HepG2 (cell line): ENCODE measurements at regions not wholly inside any gene's neighbourhood (a gene's known extent, or its start where the extent isn't known, plus 50 kb on each side); places are given as distances from the start of the nearest gene placed in this dataset.

ENCODE experiments used
- CHD4 ChIP-seq: fragments of 200-600 bp; sonication (generic); IDR thresholded peaks from 2 replicates; pipeline ENCODE4 v1.7.0; 2017; ENCODE audit warnings: mild to moderate bottlenecking, low read length, borderline replicate concordance
- CTCF ChIP-seq: sonication (generic); formaldehyde crosslinking; IDR thresholded peaks from 2 replicates; pipeline ENCODE4 v1.5.0; 2020; ENCODE audit warnings: mild to moderate bottlenecking, missing genetic modification reagents, moderate library complexity
- KLF16 ChIP-seq, 2 experiments: sonication (generic) in 1 of 2; formaldehyde crosslinking in 1 of 2; IDR thresholded peaks; 2 replicates each; pipeline versions ENCODE4 v1.6.1 to v1.8.0; 2016 to 2023; ENCODE audit warnings: missing genetic modification reagents in 2 of 2, missing compliant biosample characterization in 1 of 2
- MYC ChIP-seq: sonication (generic); formaldehyde crosslinking; IDR thresholded peaks from 2 replicates; pipeline ENCODE4 v1.9.0; 2021; ENCODE audit warnings: missing genetic modification reagents, borderline replicate concordance
- RERE ChIP-seq: IDR thresholded peaks from 2 replicates; pipeline ENCODE4 v1.6.1; 2016; ENCODE audit warnings: low read depth, missing genetic modification reagents, missing compliant biosample characterization
- SMC3 ChIP-seq: IDR thresholded peaks from 2 replicates; pipeline ENCODE4 v1.6.1; 2011; ENCODE audit warnings: low read length, improper control_type of control experiment
- SP1 ChIP-seq, 2 experiments: fragments of 450-650 bp in 1 of 2; sonication (generic) in 1 of 2; formaldehyde crosslinking in 1 of 2; IDR thresholded peaks; 2 replicates each; pipeline versions ENCODE4 v1.4.0 to v1.6.1; 2016 to 2020; ENCODE audit warnings: missing genetic modification reagents in 1 of 2
- ZBTB21 ChIP-seq: sonication (generic); formaldehyde crosslinking; IDR thresholded peaks from 2 replicates; pipeline ENCODE4 v1.4.0; 2020; ENCODE audit warnings: missing genetic modification reagents

GRCh38 chr19:28746478-28746877, 466.5 kb downstream of the UQCRFS1 start:
- TF ChIP-seq SMC3 (no peak), MYC (CRISPR knock-in tag) (no peak), RERE (no peak), CTCF (no peak), CHD4 (no peak), KLF16 (CRISPR knock-in tag; IDR thresholded peaks at IDR 0.05) (no peak), SP1 (IDR thresholded peaks at IDR 0.05) (no peak), SP1 (CRISPR knock-in tag; IDR thresholded peaks at IDR 0.05) (no peak), ZBTB21 (no peak)
